ENCODE measurements at regions not wholly inside any gene's neighbourhood (a gene's known extent, or its start where the extent isn't known, plus 50 kb on each side); places are given as distances from the start of the nearest gene placed in this dataset.

DNA sequence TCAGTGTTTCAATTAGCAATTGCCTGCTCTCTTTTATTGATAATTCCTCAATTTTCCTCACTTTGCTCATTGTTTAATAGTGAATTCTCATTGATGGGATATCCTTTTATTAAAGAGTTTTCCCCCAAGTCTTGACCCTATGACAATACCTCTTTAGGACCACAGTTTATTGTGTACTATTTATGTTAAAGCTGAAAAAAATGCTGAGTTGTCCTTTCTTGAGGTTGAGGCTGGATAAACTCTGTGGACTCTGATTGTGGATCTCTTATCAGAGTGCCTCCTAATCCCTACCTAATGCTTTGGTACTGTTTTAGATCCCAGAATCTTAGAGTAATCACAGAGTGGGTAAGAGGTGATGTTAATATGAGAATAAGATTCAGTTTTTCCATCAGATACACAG, 416.3 kb upstream of the GBE1 start:
- TF ChIP-seq, protein P1, sequence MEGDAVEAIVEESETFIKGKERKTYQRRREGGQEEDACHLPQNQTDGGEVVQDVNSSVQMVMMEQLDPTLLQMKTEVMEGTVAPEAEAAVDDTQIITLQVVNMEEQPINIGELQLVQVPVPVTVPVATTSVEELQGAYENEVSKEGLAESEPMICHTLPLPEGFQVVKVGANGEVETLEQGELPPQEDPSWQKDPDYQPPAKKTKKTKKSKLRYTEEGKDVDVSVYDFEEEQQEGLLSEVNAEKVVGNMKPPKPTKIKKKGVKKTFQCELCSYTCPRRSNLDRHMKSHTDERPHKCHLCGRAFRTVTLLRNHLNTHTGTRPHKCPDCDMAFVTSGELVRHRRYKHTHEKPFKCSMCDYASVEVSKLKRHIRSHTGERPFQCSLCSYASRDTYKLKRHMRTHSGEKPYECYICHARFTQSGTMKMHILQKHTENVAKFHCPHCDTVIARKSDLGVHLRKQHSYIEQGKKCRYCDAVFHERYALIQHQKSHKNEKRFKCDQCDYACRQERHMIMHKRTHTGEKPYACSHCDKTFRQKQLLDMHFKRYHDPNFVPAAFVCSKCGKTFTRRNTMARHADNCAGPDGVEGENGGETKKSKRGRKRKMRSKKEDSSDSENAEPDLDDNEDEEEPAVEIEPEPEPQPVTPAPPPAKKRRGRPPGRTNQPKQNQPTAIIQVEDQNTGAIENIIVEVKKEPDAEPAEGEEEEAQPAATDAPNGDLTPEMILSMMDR (IDR thresholded peaks at IDR 0.05): no peak
- TF ChIP-seq POLR2A (IDR thresholded peaks at IDR 0.05): no peak

Data from Peyer's patch (tissue), 4 donors.